Erythroblast (primary cell): ENCODE measurements at regions not wholly inside any gene's neighbourhood (a gene's known extent, or its start where the extent isn't known, plus 50 kb on each side); places are given as distances from the start of the nearest gene placed in this dataset.

Source experiments
- GATA1 ChIP-seq: IDR thresholded peaks from 2 replicates; pipeline ENCODE4 v1.6.1; 2011; ENCODE audit warnings: low read depth, mild to moderate bottlenecking, control low read depth, low read length, moderate library complexity
- POLR2A ChIP-seq: IDR thresholded peaks from 2 replicates; pipeline ENCODE4 v1.6.1; 2011; ENCODE audit warnings: mild to moderate bottlenecking, low read length

DNA sequence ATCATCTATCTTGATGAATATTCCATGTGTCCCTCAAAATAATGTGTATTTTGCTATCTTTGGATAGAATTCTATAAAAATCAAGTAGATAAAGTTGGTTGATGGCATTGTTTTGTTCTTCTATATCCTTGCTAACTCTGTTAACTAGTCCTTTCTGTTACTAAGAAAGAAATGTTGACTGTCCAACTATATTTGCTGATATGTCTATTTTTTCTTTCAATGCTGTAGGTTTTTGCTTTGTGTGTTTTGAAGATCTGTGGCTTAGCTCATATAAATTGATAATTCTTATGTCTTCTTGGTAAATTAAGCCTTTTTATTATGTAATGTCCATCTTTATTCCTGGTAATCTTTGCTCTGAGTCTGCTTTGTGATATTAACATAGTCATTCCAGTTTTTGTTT is 70.9 kb downstream of the SUCNR1 start:
- TF ChIP-seq POLR2A (no peak), GATA1 (no peak)
